HS-27A (cell line): ENCODE measurements at regions not wholly inside any gene's neighbourhood (a gene's known extent, or its start where the extent isn't known, plus 50 kb on each side); places are given as distances from the start of the nearest gene placed in this dataset.

Experiments used
- DNase-seq: peaks from one replicate; pipeline ENCODE4 v3.0.0-alpha.2; 2012; ENCODE audit warnings: low read depth, missing footprints

- DNase-seq = no peak
Observed at GRCh38 chr3:22113453-22113852, 362.4 kb upstream of the ZNF385D start.

- peak; percentile 9 for DNase-seq
Observed at GRCh38 chr3:22115581-22115980, 364.6 kb upstream of the ZNF385D start.

GRCh38 chr3:22117091-22117490 lies 366.1 kb upstream of the ZNF385D start:
- DNase-seq = no peak

GRCh38 chr3:22117751-22118346 lies 366.8 kb upstream of the ZNF385D start:
- peak; percentile 34 for DNase-seq

GRCh38 chr3:22118542-22118941 lies 367.5 kb upstream of the ZNF385D start:
- no peak for DNase-seq

- no peak for DNase-seq
Observed at GRCh38 chr3:22121068-22121701, 370.2 kb upstream of the ZNF385D start.

GRCh38 chr3:22122567-22122966 lies 371.6 kb upstream of the ZNF385D start:
- no peak for DNase-seq

- no peak for DNase-seq
Observed at GRCh38 chr3:22129101-22129500, 378.1 kb upstream of the ZNF385D start.

GRCh38 chr3:22141769-22142168 lies 390.8 kb upstream of the ZNF385D start:
- DNase-seq = no peak

- DNase-seq = no peak
Observed at GRCh38 chr3:22147161-22147560, 396.2 kb upstream of the ZNF385D start.

GRCh38 chr3:22156868-22157267 lies 405.9 kb upstream of the ZNF385D start:
- no peak for DNase-seq

- DNase-seq = no peak
Observed at GRCh38 chr3:22157848-22158247, 406.8 kb upstream of the ZNF385D start.

- DNase-seq = no peak
Observed at GRCh38 chr3:22159004-22159695, 408.1 kb upstream of the ZNF385D start.

GRCh38 chr3:22161315-22161714 lies 410.3 kb upstream of the ZNF385D start:
- DNase-seq = no peak

- DNase-seq = no peak
Observed at GRCh38 chr3:22170370-22170769, 419.4 kb upstream of the ZNF385D start.

GRCh38 chr3:22172964-22173363 lies 422.0 kb upstream of the ZNF385D start:
- no peak for DNase-seq

- no peak for DNase-seq
Observed at GRCh38 chr3:22175947-22176346, 424.9 kb upstream of the ZNF385D start.

- no peak for DNase-seq
Observed at GRCh38 chr3:22176911-22177310, 425.9 kb upstream of the ZNF385D start.

GRCh38 chr3:22189616-22190015 lies 438.6 kb upstream of the ZNF385D start:
- no peak for DNase-seq

- no peak for DNase-seq
Observed at GRCh38 chr3:22199095-22199494, 448.1 kb upstream of the ZNF385D start.

GRCh38 chr3:22208844-22209243 lies 457.8 kb upstream of the ZNF385D start:
- DNase-seq = no peak

GRCh38 chr3:22209578-22209977 lies 458.6 kb upstream of the ZNF385D start:
- no peak for DNase-seq

- DNase-seq = no peak
Observed at GRCh38 chr3:22210693-22211092, 459.7 kb upstream of the ZNF385D start.

GRCh38 chr3:22216601-22217000 lies 465.6 kb upstream of the ZNF385D start:
- DNase-seq = no peak
